NCI-H1105 treated with DMSO at 0.1 percent for 48 hours (cell line): ENCODE measurements at regions not wholly inside any gene's neighbourhood (a gene's known extent, or its start where the extent isn't known, plus 50 kb on each side); places are given as distances from the start of the nearest gene placed in this dataset.
"Not testable (repeated sequence)": the region's sequence is repeated elsewhere in the genome, so short reads cannot be mapped to it uniquely, and the experiment has no call there.

Experiments used
- DNase-seq: peaks from one replicate; lab custom pipeline; 2025; lab: John Stamatoyannopoulos, UW

DNA sequence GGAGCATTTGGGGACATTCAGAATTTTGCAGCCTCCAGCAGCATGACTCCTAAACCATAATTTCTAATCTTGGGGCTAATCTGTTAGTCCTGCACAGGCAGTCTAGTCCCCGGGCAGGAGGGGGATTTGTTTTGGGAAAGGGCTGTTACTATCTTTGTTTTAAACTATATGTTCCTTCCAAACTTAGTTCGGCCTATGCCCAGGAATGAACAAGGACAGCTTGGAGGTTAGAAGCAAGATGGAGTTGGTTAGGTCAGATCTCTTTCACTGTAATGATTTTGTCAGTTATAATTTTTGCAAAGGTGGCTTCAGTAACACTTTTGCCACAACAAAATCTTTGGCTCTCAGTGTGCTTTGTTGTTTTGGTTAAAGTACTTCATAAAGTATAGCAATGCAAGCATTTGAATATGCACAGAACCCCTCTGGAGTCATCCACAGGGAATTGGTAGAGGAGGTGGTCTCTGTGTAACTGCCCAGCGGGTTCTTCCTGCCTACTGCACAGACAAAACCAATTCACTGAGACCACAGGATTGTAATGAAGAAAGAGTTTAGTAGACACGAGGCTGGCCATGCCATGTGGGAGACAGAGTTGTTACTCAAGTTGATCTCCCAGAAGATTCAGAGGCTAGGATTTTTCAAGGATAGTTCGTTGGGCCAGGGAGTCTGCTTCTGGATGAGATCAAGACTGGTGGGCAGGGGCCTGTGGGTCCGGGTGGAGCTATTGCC, 224.1 kb upstream of the MYLIP start:
- DNase-seq: no peak

DNA sequence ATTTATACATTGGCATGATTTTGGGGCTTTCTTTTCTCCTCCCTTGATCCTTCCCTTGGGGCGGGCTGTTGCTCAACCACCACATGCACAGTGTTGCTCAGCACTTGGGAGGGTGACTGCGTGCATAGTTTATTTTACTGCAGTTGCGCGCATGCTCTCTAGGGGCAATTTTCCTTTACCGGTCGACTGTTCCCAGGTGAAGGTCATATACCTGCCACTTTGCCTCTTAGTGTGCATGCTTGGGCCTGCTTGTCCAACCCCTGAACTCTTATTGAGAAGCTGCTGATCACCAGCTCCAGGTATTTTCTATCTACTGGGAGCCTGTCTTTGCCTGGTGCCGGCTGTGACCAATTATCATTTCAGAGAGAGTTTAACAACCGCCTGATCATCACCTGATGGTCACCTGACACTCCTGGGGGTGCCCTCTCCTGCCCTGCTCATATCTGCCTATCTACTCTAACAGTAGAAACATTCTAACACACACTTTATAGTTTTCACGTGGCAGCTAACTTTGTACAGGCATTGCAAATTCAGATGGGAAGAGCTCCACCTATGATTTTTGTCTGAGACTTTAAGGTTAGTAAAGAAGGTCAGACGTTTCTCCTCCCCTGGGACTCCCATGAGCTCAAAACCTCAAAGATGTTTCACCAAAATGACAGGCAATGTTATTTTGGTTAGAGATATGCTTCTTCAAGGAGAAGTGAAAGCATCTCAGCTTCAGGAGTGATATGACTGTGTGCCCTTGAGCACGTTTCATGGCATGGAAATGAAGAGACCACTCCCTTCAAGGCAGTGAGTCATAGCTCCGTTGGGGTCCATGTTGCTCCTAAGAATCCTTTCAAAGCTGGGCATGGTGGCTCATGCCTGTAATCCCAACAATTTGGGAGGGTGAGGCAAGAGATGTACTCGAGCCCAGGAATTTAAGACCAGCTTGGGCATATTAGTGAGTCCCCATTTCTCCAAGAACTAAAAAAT, 227.5 kb upstream of the MYLIP start:
- no peak for DNase-seq

DNA sequence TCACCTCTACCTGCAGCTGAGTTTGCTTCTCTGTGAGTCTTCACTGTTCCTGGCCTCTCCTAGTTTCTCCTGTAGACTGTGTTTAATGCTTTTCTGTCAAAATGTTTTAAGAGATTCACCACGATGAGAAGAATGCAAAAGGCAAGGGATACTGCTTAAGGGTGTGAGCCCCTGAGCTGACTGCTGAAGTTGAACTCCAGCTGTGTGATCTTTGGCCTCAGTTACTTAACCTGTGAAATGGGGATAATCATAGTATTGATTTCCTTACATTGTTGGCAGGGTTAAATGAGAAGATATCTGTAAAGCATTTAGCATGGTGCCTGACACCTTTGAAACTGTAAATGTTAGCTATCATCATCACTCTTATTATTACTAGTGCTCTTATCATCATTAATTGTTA, 230.2 kb upstream of the MYLIP start:
- no peak for DNase-seq

DNA sequence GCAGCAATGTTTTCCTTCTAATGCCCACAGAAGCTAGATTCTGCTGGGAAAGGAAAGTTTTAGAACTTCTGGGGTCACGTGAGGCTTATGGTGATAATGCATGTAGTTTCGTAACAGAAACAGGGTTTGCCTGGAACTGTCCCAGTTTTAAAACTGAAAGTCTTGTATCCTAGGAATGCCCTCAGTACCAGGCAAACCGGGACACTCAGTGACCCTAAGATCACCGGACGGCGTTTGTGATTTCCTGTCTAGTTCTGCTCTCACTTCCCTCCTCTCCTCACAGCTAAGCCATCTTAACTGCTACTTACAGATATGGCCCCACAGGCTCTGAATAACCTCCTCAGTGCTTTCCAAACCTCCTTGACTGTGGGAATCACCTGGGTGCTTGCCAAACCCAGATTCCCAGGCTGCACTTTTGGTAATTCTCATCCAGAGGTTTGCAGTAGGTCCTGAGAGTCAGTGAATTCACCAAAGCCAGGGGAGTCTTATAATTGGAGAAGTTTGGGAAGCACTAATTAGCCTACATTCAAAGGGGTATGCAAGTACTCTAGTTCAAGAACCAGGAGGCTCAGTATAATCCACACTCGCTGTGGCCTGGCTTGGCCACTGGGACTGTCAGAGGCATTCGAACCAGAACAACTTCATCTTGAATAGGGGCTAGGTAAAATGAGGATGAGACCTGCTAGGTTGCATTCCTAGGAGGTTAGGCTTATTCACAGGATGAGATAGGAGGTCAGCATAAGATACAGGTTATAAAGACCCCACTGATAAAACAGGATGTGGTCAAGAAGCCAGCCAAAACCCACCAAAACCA, 231.6 kb upstream of the MYLIP start:
- DNase-seq: no peak

DNA sequence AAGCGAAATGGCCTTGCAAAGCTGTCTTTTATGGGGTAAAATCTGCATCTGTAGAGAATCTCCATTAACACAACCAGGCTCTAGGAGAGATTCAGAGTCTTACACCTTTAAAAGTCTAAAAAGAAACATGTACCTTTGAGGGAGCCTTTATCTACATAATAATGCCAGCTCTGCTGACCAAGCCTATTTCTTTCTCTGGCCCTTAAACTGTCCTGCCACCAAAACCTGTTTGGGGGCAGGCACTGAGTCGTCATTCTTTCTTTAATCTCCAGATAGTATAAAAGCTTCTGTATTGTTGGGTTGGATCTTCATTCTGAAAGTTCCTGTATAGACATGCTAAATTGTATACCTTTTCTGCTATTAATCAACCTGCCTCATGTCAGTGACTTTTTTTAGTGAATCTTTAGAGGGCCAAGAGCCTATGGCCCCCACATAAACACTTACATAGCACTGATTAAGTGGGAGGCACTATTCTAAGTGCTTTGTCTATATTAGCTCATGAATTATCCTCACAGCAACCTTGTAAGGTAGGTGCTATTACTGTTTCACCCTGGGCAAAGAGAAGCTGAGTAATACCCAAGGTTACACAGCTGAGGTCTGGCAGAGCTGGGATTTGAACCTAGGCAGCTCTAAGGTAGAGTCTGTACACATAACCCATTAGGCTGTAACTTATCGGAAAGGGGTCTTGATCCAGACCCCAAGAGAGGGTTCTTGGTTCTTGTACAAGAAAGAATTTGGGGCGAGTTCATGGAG, 232.3 kb upstream of the DTNBP1 start:
- no peak for DNase-seq

DNA sequence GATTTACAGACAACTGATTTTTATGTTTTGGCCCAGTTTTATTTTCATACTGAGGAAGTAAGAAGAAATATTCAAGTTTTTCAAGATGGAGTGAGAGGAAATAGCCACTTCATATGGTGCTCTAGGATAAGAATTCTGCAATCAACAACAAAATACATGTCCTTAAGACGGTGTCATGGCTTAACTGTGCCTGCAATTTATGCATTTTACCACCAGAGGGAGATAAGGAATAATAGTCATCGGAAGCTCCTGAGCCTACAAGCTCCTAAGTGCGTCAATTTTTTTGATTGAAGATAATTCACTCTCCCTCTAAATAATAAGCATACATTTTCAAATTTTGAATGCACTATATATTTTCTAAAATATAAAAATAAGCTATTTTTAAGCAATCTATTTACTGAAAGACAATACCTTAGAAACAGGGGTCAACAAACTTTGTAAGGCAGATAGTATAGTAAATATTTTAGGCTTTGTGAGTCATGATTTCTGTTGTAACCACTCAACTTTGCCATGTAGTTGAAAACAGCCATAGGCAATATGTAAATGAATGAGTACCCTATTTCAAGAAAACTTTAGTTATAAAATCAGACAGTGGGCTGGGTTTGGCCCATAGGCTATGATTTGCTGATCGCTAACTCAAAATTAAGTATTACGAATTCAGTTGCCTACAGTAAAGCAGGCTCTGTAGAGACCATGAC, 230.9 kb upstream of the DTNBP1 start:
- DNase-seq: no peak

DNA sequence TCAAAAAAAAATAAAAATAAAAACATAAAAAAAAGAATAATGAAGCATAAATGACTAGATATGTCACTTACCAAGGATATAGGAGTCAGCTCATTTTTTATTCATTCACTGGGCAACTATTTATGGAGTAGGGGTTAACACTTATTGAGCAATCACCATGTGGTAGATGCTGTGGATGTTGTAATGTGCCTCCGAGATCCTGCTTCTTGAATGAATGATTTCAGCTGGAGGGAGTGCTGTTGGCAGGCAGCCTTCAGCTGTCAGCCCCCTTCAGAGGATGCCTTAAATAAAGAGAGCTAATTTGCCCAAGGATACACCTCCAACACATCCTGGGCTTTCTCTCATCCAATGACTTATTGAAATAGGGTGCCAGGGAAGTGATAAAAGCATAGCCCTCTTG, 229.5 kb upstream of the DTNBP1 start:
- no peak for DNase-seq

DNA sequence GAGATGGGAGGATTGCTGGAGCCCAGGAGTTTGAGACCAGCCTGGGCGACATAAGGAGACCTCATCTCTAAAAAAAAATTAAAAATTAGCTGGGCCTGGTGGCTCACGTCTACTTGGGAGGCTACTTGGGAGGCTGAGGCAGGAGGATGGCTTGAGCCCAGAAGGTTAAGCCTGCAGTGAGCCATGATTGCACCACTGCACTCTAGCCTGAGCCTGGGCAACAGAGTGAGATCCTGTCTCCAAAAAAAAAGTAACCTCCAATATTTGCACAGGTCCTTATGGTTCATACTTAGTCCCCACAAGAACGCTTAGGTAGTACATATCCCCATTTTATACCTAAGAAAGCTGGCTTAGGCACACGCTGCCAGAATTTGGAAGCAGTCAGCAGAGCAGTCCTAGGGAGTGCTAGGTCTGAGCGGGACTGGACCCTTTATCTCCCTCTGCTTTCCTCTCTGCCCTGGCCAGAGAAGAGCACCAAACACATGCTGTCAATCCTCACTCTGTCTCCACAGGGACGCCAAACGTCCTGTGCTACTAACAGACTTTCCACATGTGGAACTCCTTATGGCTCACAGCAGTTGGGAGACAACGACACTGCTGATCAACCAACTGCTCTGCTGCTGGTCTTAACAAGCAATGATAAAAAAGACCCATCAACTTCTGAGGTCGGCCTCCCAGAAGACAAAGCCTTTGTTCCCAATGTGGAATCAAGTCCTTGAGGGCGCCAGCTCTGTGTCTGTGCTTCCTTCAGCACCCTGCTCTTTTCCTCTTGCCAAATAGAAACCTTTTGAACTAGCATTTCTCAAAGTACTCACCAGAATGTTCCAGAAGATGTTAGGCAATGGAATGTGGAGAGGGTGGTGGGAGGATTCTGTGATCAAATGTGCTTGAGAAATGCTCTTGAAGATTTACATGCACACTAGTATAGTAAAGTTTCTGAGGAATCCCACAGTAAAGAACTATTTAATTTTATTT, 226.3 kb upstream of the DTNBP1 start:
- DNase-seq: no peak

DNA sequence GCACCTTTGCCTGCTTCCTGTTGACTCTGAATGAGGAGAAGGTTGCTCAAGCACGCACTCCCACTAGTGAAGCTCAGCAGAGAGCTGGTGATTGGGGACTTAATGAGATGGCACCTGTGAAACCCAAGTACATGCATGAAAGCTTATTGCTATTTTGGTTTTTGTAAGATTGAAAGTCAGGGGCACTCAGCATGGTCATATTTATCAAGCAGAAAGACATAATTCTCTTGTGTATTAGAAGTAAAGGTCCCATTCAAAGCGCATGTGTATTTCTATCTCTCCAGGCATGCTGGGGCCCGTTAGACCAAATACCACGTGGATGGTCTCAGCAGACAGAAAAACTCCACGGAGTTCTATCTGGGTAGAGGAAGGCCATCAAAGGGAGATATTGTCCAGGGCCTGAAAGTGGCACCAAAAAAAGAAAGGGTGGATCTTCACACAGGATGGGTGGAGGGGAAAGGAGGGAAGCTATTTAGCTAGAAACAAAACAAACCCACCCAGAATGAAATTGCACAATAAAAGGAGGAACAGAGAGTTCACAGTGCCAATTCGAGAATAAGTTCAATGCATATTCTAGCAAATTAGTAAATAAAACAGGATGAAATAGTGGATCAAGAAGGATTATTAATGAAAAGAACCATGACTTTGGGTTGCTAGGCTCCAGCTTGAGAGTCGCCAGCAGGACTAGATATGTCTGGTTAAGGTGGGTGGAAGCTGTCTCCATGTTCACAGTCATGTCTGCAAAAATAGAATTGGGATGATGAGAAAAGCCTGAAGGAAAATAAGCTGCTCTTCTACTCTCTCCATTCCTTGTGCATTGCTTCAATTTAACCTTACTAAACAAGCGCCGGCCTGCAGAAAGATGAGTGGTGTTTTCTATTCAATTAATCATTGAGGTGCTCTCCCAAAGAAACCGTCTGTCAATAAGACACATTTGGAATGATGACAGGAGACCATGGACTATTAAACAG, 224.9 kb upstream of the DTNBP1 start:
- DNase-seq: no peak

DNA sequence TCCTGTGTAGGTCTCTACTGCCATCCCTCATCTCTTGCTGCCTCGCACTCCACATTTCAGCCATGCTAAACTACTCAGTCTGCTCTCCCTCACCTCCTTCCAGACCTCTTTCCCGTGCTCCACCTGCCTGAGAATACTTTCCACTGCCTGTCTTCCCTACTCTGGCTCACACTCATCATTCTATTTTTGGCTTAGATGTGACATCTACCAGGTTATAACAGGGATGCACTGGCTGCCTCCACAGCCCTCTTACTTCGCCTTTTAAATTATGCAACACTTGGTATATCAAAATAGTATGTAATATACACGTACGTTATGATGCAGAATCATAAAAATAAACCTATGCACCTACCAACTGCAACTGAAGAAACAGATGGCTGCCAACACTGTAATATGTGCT, 222.8 kb upstream of the DTNBP1 start:
- DNase-seq: no peak

DNA sequence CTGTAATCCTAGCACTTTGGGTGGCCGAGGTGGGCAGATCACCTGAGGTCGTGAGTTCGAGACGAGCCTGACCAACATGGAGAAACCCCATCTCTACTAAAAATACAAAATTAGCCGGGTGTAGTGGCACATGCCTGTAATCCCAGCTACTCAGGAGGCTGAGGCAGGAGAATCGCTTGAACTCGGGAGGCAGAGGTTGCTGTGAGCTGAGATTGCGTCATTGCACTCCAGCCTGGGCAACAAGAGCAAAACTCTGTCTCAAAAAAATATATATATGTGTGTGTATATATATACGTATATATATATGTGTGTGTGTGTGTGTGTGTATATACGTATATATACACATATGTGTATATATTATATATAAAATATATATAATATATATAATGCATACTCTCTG, 220.8 kb upstream of the DTNBP1 start:
- DNase-seq: not testable (repeated sequence)

DNA sequence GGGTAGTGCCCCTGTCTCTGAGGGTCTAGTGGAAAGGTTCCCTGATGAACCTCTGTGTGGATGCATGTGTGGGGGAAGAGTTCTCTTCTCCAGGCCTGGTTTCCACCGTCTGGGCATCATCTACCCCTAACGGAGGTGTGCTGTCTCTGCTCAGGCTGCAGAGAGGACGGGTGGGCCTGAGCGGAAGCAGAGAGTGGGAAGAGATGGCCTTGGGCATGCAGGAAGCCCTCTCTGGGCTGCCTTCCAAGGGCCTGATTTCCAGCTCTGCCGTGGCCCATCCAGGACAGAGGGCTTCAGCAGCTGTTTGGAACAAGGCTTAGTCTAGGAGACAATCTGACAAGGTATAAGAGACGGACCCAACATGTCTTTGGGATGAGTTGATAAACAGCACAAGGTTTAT, 220.1 kb upstream of the DTNBP1 start:
- DNase-seq: no peak

DNA sequence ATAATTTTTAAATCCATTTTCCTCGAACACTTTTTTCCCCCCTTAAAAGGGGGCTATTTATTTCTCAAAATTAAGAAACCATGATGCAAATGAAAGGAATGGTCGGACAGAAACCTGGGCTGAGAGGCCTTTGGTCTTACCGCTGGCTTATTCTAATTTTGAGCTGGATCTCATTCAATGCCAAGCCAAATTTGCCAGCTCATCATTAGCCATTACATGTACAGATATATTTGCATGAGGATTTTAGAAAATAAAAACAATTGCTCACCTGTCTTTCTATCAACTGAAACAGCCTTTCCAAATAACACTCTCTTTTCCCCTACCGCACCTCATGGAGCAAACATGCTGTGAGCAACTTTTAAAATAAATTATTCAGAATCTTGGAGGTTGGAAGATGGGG, 219.5 kb upstream of the DTNBP1 start:
- no peak for DNase-seq

DNA sequence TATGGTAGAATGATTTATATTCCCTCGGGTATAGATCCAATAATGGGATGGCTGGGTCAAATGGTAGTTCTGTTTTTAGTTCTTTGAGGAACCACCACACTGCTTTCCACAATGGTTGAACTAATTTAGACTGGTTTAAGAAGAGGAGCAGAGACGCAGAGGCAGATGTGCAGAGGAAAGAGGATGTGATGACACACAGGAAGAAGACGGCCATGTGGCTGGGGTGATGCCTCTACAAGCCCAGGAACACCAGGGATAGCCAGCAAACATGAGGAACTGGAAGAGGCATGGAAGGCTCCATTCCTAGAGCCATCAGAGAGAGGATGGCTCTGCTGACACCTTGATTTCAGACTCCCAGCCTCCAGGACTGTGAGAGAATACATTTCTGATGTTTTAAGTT, 218.3 kb upstream of the DTNBP1 start:
- DNase-seq: no peak

DNA sequence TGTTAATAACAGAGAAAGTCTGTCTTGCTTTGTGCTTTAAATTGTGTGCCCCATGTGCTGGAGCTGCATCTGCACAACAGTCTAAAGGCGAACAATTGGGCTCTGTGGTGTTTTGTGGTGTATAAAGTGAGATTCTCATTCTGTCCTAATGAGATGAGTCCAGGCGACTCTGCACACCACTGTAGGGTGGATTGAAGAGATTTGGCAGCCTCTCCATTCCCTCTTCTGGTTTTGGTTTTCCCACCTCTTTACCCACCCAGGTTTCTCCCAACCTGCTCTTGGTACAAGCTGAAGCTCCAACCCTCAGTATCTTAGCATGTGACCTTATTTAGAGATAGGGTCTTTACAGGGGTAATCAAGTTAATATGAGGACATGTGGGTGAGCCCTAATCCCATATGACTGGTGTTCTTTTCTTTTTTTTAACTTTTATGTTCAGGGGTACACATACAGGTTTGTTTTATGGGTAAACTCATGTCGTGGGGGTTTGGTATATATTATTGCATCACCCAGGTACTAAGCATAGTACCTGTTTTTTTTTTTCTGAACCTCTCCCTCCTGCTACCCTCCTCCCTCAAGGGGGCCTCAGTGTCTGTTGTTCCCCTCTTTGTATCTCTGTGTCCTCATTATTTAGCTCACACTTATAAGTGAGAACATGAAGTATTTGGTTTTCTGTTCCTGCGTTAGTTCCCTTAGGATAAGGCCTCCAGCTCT, 217.6 kb upstream of the DTNBP1 start:
- no peak for DNase-seq

DNA sequence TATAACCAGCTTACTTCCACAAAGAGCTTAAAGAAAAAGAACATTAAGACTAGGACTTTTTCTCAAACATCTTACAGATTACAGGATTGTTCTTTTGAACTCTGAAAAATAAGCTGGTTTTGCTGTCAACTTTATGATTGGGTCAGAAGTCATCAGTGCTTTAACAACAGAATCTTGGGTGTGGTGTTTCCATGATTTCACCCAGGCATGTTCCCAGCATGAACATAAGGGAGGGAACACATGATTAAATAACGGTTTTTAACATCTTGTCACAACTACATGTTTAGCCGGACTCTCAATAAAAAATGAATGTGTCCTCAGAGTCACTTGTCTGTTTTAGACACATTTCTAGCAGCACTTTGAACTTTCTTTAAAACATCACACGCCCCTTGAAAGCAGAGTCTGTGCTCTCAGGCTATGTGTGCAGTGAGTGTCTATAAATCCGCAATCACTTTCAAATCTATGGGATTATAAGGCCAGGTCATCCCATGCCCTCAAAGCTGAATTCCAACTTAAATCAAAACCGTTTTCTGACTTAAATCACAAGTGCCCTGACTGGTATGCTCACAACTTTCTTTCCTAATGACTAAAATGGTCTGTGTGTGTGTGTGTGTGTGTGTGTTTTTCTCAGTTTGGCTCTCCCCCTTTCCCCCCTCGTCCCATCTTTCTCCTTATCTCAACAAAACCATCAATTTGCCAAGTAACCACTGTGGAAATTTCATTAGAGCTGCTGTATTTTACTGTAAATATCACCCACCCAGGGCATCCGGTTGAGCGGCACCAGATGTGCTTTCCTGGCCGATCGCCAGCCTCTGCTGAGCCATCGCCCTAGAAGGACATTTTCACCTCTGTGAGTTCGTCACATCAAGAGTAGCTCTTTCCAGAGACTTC, 216.8 kb upstream of the DTNBP1 start:
- DNase-seq: peak; percentile 78

DNA sequence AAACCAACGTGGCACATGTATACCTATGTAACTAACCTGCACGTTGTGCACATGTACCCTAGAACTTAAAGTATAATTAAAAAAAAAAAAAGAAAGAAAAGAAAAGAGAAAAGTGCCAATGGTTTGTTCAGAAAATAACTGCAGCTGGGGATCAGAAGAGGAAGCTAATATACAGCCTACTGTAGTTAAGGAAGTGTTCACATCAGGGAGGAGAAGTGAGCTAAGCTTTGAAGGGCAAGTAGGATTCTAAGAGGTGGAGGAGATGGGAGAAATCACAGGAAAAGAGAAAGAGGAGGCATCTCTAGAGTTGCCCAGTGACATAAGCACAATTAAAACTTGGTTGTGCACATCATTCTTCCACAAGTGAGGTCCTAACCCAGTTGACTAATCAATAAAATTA, 214.4 kb upstream of the DTNBP1 start:
- DNase-seq: no peak
